Activated CD4-positive, alpha-beta T cell treated with anti-CD3 and anti-CD28 coated beads, Interleukin-2, amount 10 ng/mL, durations not matched to agents 7 days and 5 days (primary cell): ENCODE measurements at regions not wholly inside any gene's neighbourhood (a gene's known extent, or its start where the extent isn't known, plus 50 kb on each side); places are given as distances from the start of the nearest gene placed in this dataset.

Source experiments
- CTCF ChIA-PET: fragments of 350-600 bp; sonication (Branson Sonifier 250); formaldehyde crosslinking; loops from one replicate; lab custom pipeline; 2021; ENCODE audit warnings: antibody characterized with exemption; lab: Charles Lee
- POLR2A ChIA-PET: fragments of 350-600 bp; sonication (Branson Sonifier 250); formaldehyde crosslinking; loops from one replicate; lab custom pipeline; 2021; ENCODE audit warnings: antibody characterized with exemption; lab: Charles Lee
- DNase-seq: peaks from one replicate; pipeline ENCODE4 v3.0.0-alpha.2; 2020
- H3K27ac Mint-ChIP-seq: one replicate; pipeline ENCODE4 v1.8.0; 2021; ENCODE audit warnings: mild to moderate bottlenecking, moderate library complexity, mixed read lengths
- H3K27me3 Mint-ChIP-seq: one replicate; pipeline ENCODE4 v1.8.0; 2021; ENCODE audit warnings: mixed read lengths
- H3K36me3 Mint-ChIP-seq: one replicate; pipeline ENCODE4 v1.8.0; 2021; ENCODE audit warnings: low read depth, mixed read lengths
- H3K4me1 Mint-ChIP-seq: one replicate; pipeline ENCODE4 v1.8.0; 2021; ENCODE audit warnings: mixed read lengths
- H3K4me3 Mint-ChIP-seq: one replicate; pipeline ENCODE4 v1.8.0; 2021; ENCODE audit warnings: mild to moderate bottlenecking, moderate library complexity, mixed read lengths
- H3K9me3 Mint-ChIP-seq: one replicate; pipeline ENCODE4 v1.8.0; 2021; ENCODE audit warnings: mixed read lengths

- Mint-ChIP-seq H3K4me1 (no peaks in the 10 kb centered on the region), H3K9me3 (peaks cover 16% of the 10 kb centered on the region), H3K27me3 (no peaks in the 10 kb centered on the region), H3K27ac (no peak overlapping the region), H3K36me3 (no peaks in the 10 kb centered on the region), H3K4me3 (no peak overlapping the region)
- CTCF ChIA-PET, result no interaction called here
- POLR2A ChIA-PET, result no interaction called here
- no peak for DNase-seq
These were observed 255.8 kb downstream of the BTBD3 start for GRCh38 chr20:12173347-12174012.

GRCh38 chr20:12175538-12175937 lies 257.8 kb downstream of the BTBD3 start:
- H3K4me1 Mint-ChIP-seq, result no peaks in the 10 kb centered on the region
- ChIA-PET CTCF (no interaction called here), POLR2A (no interaction called here)
- no peaks in the 10 kb centered on the region for H3K36me3 Mint-ChIP-seq
- H3K9me3 Mint-ChIP-seq, result peaks cover 7% of the 10 kb centered on the region
- no peak for DNase-seq
- no peak overlapping the region for H3K4me3 Mint-ChIP-seq
- H3K27me3 Mint-ChIP-seq, result no peaks in the 10 kb centered on the region
- no peak overlapping the region for H3K27ac Mint-ChIP-seq

GRCh38 chr20:12177657-12178293 lies 260.1 kb downstream of the BTBD3 start:
- Mint-ChIP-seq H3K36me3 (no peaks in the 10 kb centered on the region), H3K27me3 (no peaks in the 10 kb centered on the region), H3K27ac (no peak overlapping the region), H3K9me3 (peaks cover 7% of the 10 kb centered on the region), H3K4me1 (no peaks in the 10 kb centered on the region), H3K4me3 (no peak overlapping the region)
- DNase-seq, result no peak
- CTCF ChIA-PET, result no interaction called here
- POLR2A ChIA-PET, result no interaction called here

GRCh38 chr20:12179692-12180091 lies 262.0 kb downstream of the BTBD3 start:
- Mint-ChIP-seq H3K27me3 (no peaks in the 10 kb centered on the region), H3K36me3 (no peaks in the 10 kb centered on the region), H3K4me1 (no peaks in the 10 kb centered on the region), H3K4me3 (no peak overlapping the region), H3K27ac (no peak overlapping the region), H3K9me3 (peaks cover 6% of the 10 kb centered on the region)
- CTCF ChIA-PET, result no interaction called here
- POLR2A ChIA-PET, result no interaction called here
- no peak for DNase-seq

GRCh38 chr20:12180107-12180661 lies 262.5 kb downstream of the BTBD3 start:
- Mint-ChIP-seq H3K4me3 (no peak overlapping the region), H3K27me3 (no peaks in the 10 kb centered on the region), H3K4me1 (no peaks in the 10 kb centered on the region), H3K9me3 (peaks cover 4% of the 10 kb centered on the region), H3K27ac (no peak overlapping the region), H3K36me3 (no peaks in the 10 kb centered on the region)
- no peak for DNase-seq
- POLR2A ChIA-PET, result no interaction called here
- CTCF ChIA-PET, result no interaction called here

GRCh38 chr20:12198281-12198680 lies 280.6 kb downstream of the BTBD3 start:
- H3K4me1 Mint-ChIP-seq, result no peaks in the 10 kb centered on the region
- no peaks in the 10 kb centered on the region for H3K9me3 Mint-ChIP-seq
- ChIA-PET CTCF (interaction anchor here (1.1 to 1.2 kb wide), 2 partner anchors 10 to 20 kb away, joined by 3 read pairs; no protein-coding TSS in a partner anchor), POLR2A (no interaction called here)
- H3K4me3 Mint-ChIP-seq, result no peak overlapping the region
- no peaks in the 10 kb centered on the region for H3K27me3 Mint-ChIP-seq
- no peak overlapping the region for H3K27ac Mint-ChIP-seq
- no peak for DNase-seq
- H3K36me3 Mint-ChIP-seq, result no peaks in the 10 kb centered on the region

- no peaks in the 10 kb centered on the region for H3K9me3 Mint-ChIP-seq
- H3K27me3 Mint-ChIP-seq, result no peaks in the 10 kb centered on the region
- no peak overlapping the region for H3K27ac Mint-ChIP-seq
- DNase-seq, result no peak
- ChIA-PET CTCF (no interaction called here), POLR2A (no interaction called here)
- no peaks in the 10 kb centered on the region for H3K36me3 Mint-ChIP-seq
- no peak overlapping the region for H3K4me3 Mint-ChIP-seq
- no peaks in the 10 kb centered on the region for H3K4me1 Mint-ChIP-seq
These were observed 282.0 kb downstream of the BTBD3 start for GRCh38 chr20:12199703-12200102.

- H3K9me3 Mint-ChIP-seq, result no peaks in the 10 kb centered on the region
- CTCF ChIA-PET, result interaction anchor here (0.6 kb wide), 1 partner anchor 542 kb away, joined by 4 read pairs; no protein-coding TSS in a partner anchor
- no peak for DNase-seq
- POLR2A ChIA-PET, result no interaction called here
- H3K4me3 Mint-ChIP-seq, result no peak overlapping the region
- H3K27me3 Mint-ChIP-seq, result no peaks in the 10 kb centered on the region
- no peaks in the 10 kb centered on the region for H3K4me1 Mint-ChIP-seq
- no peaks in the 10 kb centered on the region for H3K36me3 Mint-ChIP-seq
- no peak overlapping the region for H3K27ac Mint-ChIP-seq
These were observed 283.7 kb downstream of the BTBD3 start for GRCh38 chr20:12201289-12201991.

GRCh38 chr20:12203399-12203798 lies 285.7 kb downstream of the BTBD3 start:
- POLR2A ChIA-PET, result no interaction called here
- H3K27me3 Mint-ChIP-seq, result no peaks in the 10 kb centered on the region
- no peak overlapping the region for H3K27ac Mint-ChIP-seq
- H3K4me3 Mint-ChIP-seq, result no peak overlapping the region
- H3K36me3 Mint-ChIP-seq, result no peaks in the 10 kb centered on the region
- no peaks in the 10 kb centered on the region for H3K9me3 Mint-ChIP-seq
- no peaks in the 10 kb centered on the region for H3K4me1 Mint-ChIP-seq
- CTCF ChIA-PET, result no interaction called here
- no peak for DNase-seq

GRCh38 chr20:12203981-12204380 lies 286.3 kb downstream of the BTBD3 start:
- DNase-seq, result no peak
- Mint-ChIP-seq H3K9me3 (no peaks in the 10 kb centered on the region), H3K36me3 (no peaks in the 10 kb centered on the region), H3K4me3 (no peak overlapping the region), H3K27ac (no peak overlapping the region), H3K27me3 (no peaks in the 10 kb centered on the region), H3K4me1 (no peaks in the 10 kb centered on the region)
- ChIA-PET POLR2A (no interaction called here), CTCF (no interaction called here)

- Mint-ChIP-seq H3K27me3 (no peaks in the 10 kb centered on the region), H3K4me3 (no peak overlapping the region), H3K36me3 (no peaks in the 10 kb centered on the region), H3K9me3 (no peaks in the 10 kb centered on the region), H3K4me1 (no peaks in the 10 kb centered on the region), H3K27ac (no peak overlapping the region)
- ChIA-PET CTCF (no interaction called here), POLR2A (no interaction called here)
- no peak for DNase-seq
These were observed 290.2 kb downstream of the BTBD3 start for GRCh38 chr20:12207875-12208274.

- Mint-ChIP-seq H3K27ac (no peak overlapping the region), H3K4me1 (no peaks in the 10 kb centered on the region), H3K27me3 (no peaks in the 10 kb centered on the region), H3K36me3 (no peaks in the 10 kb centered on the region), H3K9me3 (peaks cover 4% of the 10 kb centered on the region), H3K4me3 (no peak overlapping the region)
- ChIA-PET CTCF (no interaction called here), POLR2A (no interaction called here)
- no peak for DNase-seq
These were observed 292.9 kb downstream of the BTBD3 start for GRCh38 chr20:12210591-12210990.

- Mint-ChIP-seq H3K4me1 (no peaks in the 10 kb centered on the region), H3K36me3 (no peaks in the 10 kb centered on the region), H3K4me3 (no peak overlapping the region), H3K9me3 (peaks cover 6% of the 10 kb centered on the region), H3K27me3 (no peaks in the 10 kb centered on the region), H3K27ac (no peak overlapping the region)
- ChIA-PET POLR2A (no interaction called here), CTCF (no interaction called here)
- DNase-seq, result no peak
These were observed 293.7 kb downstream of the BTBD3 start for GRCh38 chr20:12211361-12211760.
